Liver (tissue), 8 donors: ENCODE measurements at regions not wholly inside any gene's neighbourhood (a gene's known extent, or its start where the extent isn't known, plus 50 kb on each side); places are given as distances from the start of the nearest gene placed in this dataset.

Experiments
- DNase-seq: peaks from one replicate; pipeline ENCODE4 v3.0.0-alpha.2; 2017; ENCODE audit warnings: low spot score
- H3K27ac ChIP-seq, 2 donors: one replicate each; pipeline ENCODE4 v1.7.0; 2013; ENCODE audit warnings: inconsistent platforms in 2 of 2, low read length in 2 of 2, control low read depth in 1 of 2, low read depth in 1 of 2, mild to moderate bottlenecking in 1 of 2
- H3K27me3 ChIP-seq, 4 donors: one replicate each; pipeline versions ENCODE4 v1.6.1 to v1.7.0; 2013; ENCODE audit warnings: low read length in 3 of 4, inconsistent platforms in 1 of 4, mild to moderate bottlenecking in 1 of 4, moderate library complexity in 1 of 4; ENCODE audit not compliant: control insufficient read depth in 4 of 4, insufficient read depth in 4 of 4
- H3K36me3 ChIP-seq, 4 donors: one replicate each; pipeline versions ENCODE4 v1.6.1 to v1.7.0; 2013; ENCODE audit warnings: low read length in 3 of 4, mild to moderate bottlenecking in 3 of 4, low read depth in 1 of 4, moderate library complexity in 1 of 4; ENCODE audit not compliant: control insufficient read depth in 4 of 4, insufficient read depth in 3 of 4
- H3K4me1 ChIP-seq, 4 donors: one replicate each; pipeline versions ENCODE4 v1.6.1 to v1.7.0; 2013; ENCODE audit warnings: low read length in 3 of 4, mild to moderate bottlenecking in 3 of 4, moderate library complexity in 1 of 4; ENCODE audit not compliant: control insufficient read depth in 4 of 4, insufficient read depth in 4 of 4
- H3K4me3 ChIP-seq, 3 donors: one replicate each; pipeline versions ENCODE4 v1.6.1 to v1.7.0; 2013; ENCODE audit warnings: low read length in 3 of 3, control low read depth in 1 of 3, low read depth in 1 of 3, mild to moderate bottlenecking in 1 of 3
- H3K9ac ChIP-seq, 2 donors: one replicate each; pipeline ENCODE4 v1.7.0; 2013; ENCODE audit warnings: low read length in 2 of 2, mild to moderate bottlenecking in 2 of 2, moderate library complexity in 2 of 2, control low read depth in 1 of 2, low read depth in 1 of 2
- H3K9me3 ChIP-seq, 4 donors: one replicate each; pipeline versions ENCODE4 v1.6.1 to v1.7.0; 2013; ENCODE audit warnings: low read length in 3 of 4; ENCODE audit not compliant: control insufficient read depth in 4 of 4
- EGR1 ChIP-seq, 2 donors: IDR thresholded peaks; 2 replicates each; pipeline ENCODE4 v1.6.1; 2016 to 2018; ENCODE audit warnings: antibody characterized with exemption in 2 of 2, low read depth in 2 of 2
- FOXA1 ChIP-seq: IDR thresholded peaks from 2 replicates; pipeline ENCODE4 v1.6.1; 2016; ENCODE audit warnings: antibody characterized with exemption
- FOXA2 ChIP-seq: IDR thresholded peaks from 2 replicates; pipeline ENCODE4 v1.6.1; 2016; ENCODE audit warnings: antibody characterized with exemption
- GABPA ChIP-seq, 2 donors: IDR thresholded peaks in 1 of 2; conservative IDR thresholded peaks in 1 of 2; 2 replicates each; pipeline ENCODE4 v1.6.1; 2016; ENCODE audit warnings: antibody characterized with exemption in 2 of 2, mild to moderate bottlenecking in 1 of 2, moderate library complexity in 1 of 2
- HNF4A ChIP-seq, 2 donors: conservative IDR thresholded peaks; 2 replicates each; pipeline ENCODE4 v1.6.1; 2016; ENCODE audit warnings: antibody characterized with exemption in 2 of 2, mild to moderate bottlenecking in 2 of 2
- HNF4G ChIP-seq: IDR thresholded peaks from 2 replicates; pipeline ENCODE4 v1.6.1; 2016; ENCODE audit warnings: antibody characterized with exemption
- JUND ChIP-seq, 2 donors: IDR thresholded peaks; 2 replicates each; pipeline ENCODE4 v1.6.1; 2016; ENCODE audit warnings: antibody characterized with exemption in 2 of 2
- NR2F2 ChIP-seq: IDR thresholded peaks from 2 replicates; pipeline ENCODE4 v1.6.1; 2016; ENCODE audit warnings: antibody characterized with exemption
- RAD21 ChIP-seq, 2 donors: IDR thresholded peaks; 2 replicates each; pipeline ENCODE4 v1.6.1; 2016; ENCODE audit warnings: antibody characterized with exemption in 2 of 2, mild to moderate bottlenecking in 2 of 2
- RXRA ChIP-seq, 2 donors: IDR thresholded peaks; 2 replicates each; pipeline ENCODE4 v1.6.1; 2017 to 2018; ENCODE audit warnings: antibody characterized with exemption in 2 of 2, mild to moderate bottlenecking in 1 of 2
- SP1 ChIP-seq: IDR thresholded peaks from 2 replicates; pipeline ENCODE4 v1.6.1; 2018; ENCODE audit warnings: antibody characterized with exemption, mild to moderate bottlenecking
- TAF1 ChIP-seq: conservative IDR thresholded peaks from 2 replicates; pipeline ENCODE4 v1.6.1; 2016; ENCODE audit warnings: antibody characterized with exemption, mild to moderate bottlenecking
- YY1 ChIP-seq: IDR thresholded peaks from 2 replicates; pipeline ENCODE4 v1.6.1; 2016; ENCODE audit warnings: antibody characterized with exemption, mild to moderate bottlenecking
- WGBS: extraction: QIAGEN DNeasy Blood & Tissue Kit; methylation state at CpG from one replicate; pipeline ENCODE4 v1.1.7; 2013; 5-methylcytosine and 5-hydroxymethylcytosine counted together
- TF ChIP-seq, protein P1 (sequence below): fragments of 150-350 bp; IDR thresholded peaks from 2 replicates; pipeline ENCODE4 v1.5.1; 2017; ENCODE audit warnings: improper control_type of control experiment, low read depth, low read length; ENCODE audit not compliant: missing input control
- TF ChIP-seq, protein P2 (sequence below): IDR thresholded peaks from 2 replicates; pipeline ENCODE4 v1.6.1; 2016; ENCODE audit warnings: antibody characterized with exemption
- TF ChIP-seq, protein P3 (sequence below): IDR thresholded peaks from 2 replicates; pipeline ENCODE4 v1.6.1; 2016; ENCODE audit warnings: antibody characterized with exemption
- TF ChIP-seq, protein P4 (sequence below): IDR thresholded peaks from 2 replicates; pipeline ENCODE4 v1.6.1; 2016; ENCODE audit warnings: antibody characterized with exemption
- TF ChIP-seq, protein P5 (sequence below): IDR thresholded peaks from 2 replicates; pipeline ENCODE4 v1.6.1; 2016; ENCODE audit warnings: antibody characterized with exemption, mild to moderate bottlenecking
- donor health status: healthy.
- donor health status: healthy.
- donor health status: healthy.
- donor health status: healthy.
- donor health status: healthy.

DNA sequence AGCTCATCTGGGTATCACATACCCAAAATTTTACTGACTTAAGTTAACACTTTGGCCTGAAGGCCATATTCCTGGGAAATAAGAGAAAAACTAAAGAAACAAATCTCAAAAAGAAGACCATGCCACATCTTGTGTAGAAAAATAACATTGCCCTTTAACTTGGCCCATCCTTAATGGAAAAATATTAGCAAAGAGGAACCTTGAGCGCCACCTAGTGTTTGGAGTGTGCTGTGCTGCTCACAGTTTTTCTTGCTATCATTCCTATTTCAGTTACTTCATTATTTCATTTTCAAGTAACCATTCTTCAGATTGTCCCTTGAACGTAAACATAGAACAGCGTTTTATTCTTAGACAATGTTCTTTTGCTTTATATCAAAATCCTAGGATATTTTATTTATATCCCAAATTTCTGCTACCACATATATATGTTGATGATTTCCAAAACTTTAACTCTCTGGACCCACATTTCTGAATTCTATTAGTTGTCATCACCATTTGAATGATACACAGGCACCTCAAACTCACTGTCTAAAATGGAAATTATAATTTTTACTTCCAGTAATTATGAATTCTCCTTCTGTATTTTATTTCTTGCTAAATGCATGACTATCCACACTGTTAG, 999.0 kb upstream of the ADGRL3 start:
- Histone ChIP-seq H3K27me3 (no peaks in the 10 kb centered on the region), H3K36me3 (no peaks in the 10 kb centered on the region), H3K4me3 (no peak overlapping the region), H3K9me3 (no peaks in the 10 kb centered on the region), H3K9ac (no peak overlapping the region), H3K4me1 (no peaks in the 10 kb centered on the region), H3K27ac (no peak overlapping the region)
- peak; percentile 45 for DNase-seq
- TF ChIP-seq YY1 (no peak), JUND (IDR thresholded peaks at IDR 0.05) (no peak), RAD21 (IDR thresholded peaks at IDR 0.05) (peak; percentile 88 to 89), EGR1 (IDR thresholded peaks at IDR 0.05; ENCODE audit: low read depth in 2 of 2) (no peak), FOXA2 (no peak)
- TF ChIP-seq, protein P1, sequence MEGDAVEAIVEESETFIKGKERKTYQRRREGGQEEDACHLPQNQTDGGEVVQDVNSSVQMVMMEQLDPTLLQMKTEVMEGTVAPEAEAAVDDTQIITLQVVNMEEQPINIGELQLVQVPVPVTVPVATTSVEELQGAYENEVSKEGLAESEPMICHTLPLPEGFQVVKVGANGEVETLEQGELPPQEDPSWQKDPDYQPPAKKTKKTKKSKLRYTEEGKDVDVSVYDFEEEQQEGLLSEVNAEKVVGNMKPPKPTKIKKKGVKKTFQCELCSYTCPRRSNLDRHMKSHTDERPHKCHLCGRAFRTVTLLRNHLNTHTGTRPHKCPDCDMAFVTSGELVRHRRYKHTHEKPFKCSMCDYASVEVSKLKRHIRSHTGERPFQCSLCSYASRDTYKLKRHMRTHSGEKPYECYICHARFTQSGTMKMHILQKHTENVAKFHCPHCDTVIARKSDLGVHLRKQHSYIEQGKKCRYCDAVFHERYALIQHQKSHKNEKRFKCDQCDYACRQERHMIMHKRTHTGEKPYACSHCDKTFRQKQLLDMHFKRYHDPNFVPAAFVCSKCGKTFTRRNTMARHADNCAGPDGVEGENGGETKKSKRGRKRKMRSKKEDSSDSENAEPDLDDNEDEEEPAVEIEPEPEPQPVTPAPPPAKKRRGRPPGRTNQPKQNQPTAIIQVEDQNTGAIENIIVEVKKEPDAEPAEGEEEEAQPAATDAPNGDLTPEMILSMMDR, result peak; percentile 86
- TF ChIP-seq, protein P2, sequence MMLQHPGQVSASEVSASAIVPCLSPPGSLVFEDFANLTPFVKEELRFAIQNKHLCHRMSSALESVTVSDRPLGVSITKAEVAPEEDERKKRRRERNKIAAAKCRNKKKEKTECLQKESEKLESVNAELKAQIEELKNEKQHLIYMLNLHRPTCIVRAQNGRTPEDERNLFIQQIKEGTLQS, result no peak
- 6% methylated on average over 3 of the region's 3 CpGs for WGBS

DNA sequence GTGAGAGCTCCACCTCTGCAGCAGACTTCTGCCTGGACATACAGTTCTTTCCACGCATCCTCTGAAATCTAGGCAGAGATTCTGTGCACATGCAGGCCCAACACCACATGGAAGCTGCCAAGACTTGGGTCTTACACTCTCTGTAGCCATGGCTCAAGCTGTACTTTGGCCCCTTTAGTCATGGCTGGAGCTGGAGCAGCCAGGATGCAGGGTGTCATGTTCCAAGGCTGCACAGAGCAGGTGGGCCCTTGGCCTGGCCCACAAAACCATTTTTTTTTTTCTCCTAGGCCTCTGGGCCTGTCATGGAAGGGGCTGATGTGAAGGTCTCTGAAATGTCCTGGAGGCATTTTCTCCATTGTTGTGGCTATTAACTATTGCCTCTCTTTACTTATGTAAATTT, 990.5 kb upstream of the ADGRL3 start:
- no peak overlapping the region for H3K4me3 ChIP-seq
- no peaks in the 10 kb centered on the region for H3K27me3 ChIP-seq
- DNase-seq, result no peak
- no peak overlapping the region for H3K9ac ChIP-seq
- 84% methylated on average over 1 of the region's 1 CpG for WGBS
- no peak overlapping the region for H3K27ac ChIP-seq
- H3K36me3 ChIP-seq, result no peaks in the 10 kb centered on the region
- no peaks in the 10 kb centered on the region for H3K4me1 ChIP-seq
- peaks cover 0 to 4% (median 0%) of the 10 kb centered on the region in 4 donors for H3K9me3 ChIP-seq
- TF ChIP-seq YY1, result no peak
- no peak for TF ChIP-seq FOXA1
- no peak for TF ChIP-seq JUND (IDR thresholded peaks at IDR 0.05)
- TF ChIP-seq, protein P3, sequence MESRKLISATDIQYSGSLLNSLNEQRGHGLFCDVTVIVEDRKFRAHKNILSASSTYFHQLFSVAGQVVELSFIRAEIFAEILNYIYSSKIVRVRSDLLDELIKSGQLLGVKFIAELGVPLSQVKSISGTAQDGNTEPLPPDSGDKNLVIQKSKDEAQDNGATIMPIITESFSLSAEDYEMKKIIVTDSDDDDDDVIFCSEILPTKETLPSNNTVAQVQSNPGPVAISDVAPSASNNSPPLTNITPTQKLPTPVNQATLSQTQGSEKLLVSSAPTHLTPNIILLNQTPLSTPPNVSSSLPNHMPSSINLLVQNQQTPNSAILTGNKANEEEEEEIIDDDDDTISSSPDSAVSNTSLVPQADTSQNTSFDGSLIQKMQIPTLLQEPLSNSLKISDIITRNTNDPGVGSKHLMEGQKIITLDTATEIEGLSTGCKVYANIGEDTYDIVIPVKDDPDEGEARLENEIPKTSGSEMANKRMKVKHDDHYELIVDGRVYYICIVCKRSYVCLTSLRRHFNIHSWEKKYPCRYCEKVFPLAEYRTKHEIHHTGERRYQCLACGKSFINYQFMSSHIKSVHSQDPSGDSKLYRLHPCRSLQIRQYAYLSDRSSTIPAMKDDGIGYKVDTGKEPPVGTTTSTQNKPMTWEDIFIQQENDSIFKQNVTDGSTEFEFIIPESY, result no peak
- TF ChIP-seq FOXA2, result no peak
- TF ChIP-seq, protein P4, sequence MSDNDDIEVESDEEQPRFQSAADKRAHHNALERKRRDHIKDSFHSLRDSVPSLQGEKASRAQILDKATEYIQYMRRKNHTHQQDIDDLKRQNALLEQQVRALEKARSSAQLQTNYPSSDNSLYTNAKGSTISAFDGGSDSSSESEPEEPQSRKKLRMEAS, result no peak
- TF ChIP-seq HNF4G, result no peak
- TF ChIP-seq, protein P2, result no peak
- no peak for TF ChIP-seq TAF1
- TF ChIP-seq RXRA (IDR thresholded peaks at IDR 0.05), result no peak
- TF ChIP-seq, protein P1, result no peak
- TF ChIP-seq SP1, result no peak
- TF ChIP-seq EGR1 (IDR thresholded peaks at IDR 0.05; ENCODE audit: low read depth in 2 of 2), result no peak
- no peak for TF ChIP-seq HNF4A (conservative IDR thresholded peaks at IDR 0.05)
- TF ChIP-seq, protein P5, sequence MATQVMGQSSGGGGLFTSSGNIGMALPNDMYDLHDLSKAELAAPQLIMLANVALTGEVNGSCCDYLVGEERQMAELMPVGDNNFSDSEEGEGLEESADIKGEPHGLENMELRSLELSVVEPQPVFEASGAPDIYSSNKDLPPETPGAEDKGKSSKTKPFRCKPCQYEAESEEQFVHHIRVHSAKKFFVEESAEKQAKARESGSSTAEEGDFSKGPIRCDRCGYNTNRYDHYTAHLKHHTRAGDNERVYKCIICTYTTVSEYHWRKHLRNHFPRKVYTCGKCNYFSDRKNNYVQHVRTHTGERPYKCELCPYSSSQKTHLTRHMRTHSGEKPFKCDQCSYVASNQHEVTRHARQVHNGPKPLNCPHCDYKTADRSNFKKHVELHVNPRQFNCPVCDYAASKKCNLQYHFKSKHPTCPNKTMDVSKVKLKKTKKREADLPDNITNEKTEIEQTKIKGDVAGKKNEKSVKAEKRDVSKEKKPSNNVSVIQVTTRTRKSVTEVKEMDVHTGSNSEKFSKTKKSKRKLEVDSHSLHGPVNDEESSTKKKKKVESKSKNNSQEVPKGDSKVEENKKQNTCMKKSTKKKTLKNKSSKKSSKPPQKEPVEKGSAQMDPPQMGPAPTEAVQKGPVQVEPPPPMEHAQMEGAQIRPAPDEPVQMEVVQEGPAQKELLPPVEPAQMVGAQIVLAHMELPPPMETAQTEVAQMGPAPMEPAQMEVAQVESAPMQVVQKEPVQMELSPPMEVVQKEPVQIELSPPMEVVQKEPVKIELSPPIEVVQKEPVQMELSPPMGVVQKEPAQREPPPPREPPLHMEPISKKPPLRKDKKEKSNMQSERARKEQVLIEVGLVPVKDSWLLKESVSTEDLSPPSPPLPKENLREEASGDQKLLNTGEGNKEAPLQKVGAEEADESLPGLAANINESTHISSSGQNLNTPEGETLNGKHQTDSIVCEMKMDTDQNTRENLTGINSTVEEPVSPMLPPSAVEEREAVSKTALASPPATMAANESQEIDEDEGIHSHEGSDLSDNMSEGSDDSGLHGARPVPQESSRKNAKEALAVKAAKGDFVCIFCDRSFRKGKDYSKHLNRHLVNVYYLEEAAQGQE, result no peak
- TF ChIP-seq GABPA (IDR thresholded peaks at IDR 0.05 in 1 of 2, conservative IDR thresholded peaks at IDR 0.05 in 1 of 2), result no peak
- TF ChIP-seq RAD21 (IDR thresholded peaks at IDR 0.05), result no peak
- TF ChIP-seq NR2F2, result no peak
